ENCODE measurements at regions not wholly inside any gene's neighbourhood (a gene's known extent, or its start where the extent isn't known, plus 50 kb on each side); places are given as distances from the start of the nearest gene placed in this dataset.

- no peak for TF ChIP-seq POLR2A (IDR thresholded peaks at IDR 0.05)
- TF ChIP-seq CTCF (IDR thresholded peaks at IDR 0.05) = no peak
Observed at GRCh38 chr1:36689992-36690391, 207.3 kb upstream of the CSF3R start.

Data from heart left ventricle (tissue), 13 donors.